ENCODE measurements at regions not wholly inside any gene's neighbourhood (a gene's known extent, or its start where the extent isn't known, plus 50 kb on each side); places are given as distances from the start of the nearest gene placed in this dataset.

GRCh38 chr6:27076116-27076515, 171.4 kb upstream of the PRSS16 start:
- no peaks in the 10 kb centered on the region for H3K36me3 ChIP-seq (ENCODE audit: insufficient read depth)
- DNase-seq (ENCODE audit: low spot score), result no peak
- H3K79me2 ChIP-seq (replicated peaks; ENCODE audit: insufficient read depth), result no peaks in the 10 kb centered on the region
- no peak overlapping the region for H2AFZ ChIP-seq
- Mint-ChIP-seq H3K4me3 (no peak overlapping the region), H3K36me3 (ENCODE audit: low read depth) (no peaks in the 10 kb centered on the region), H3K4me1 (no peaks in the 10 kb centered on the region; the same call in 2 of the 3 replicates), H3K9me3 (no peaks in the 10 kb centered on the region), H3K27me3 (ENCODE audit: insufficient read depth, low read depth, poor library complexity) (no peaks in the 10 kb centered on the region), H3K27ac (no peak overlapping the region)
- ATAC-seq, result no peak
- H3K4me1 ChIP-seq (ENCODE audit: insufficient read depth), result no peaks in the 10 kb centered on the region
- no peak overlapping the region for H3K4me3 ChIP-seq
- no peaks in the 10 kb centered on the region for H3K27me3 ChIP-seq (ENCODE audit: insufficient read depth)
- H4K20me1 ChIP-seq (replicated peaks; ENCODE audit: insufficient read depth), result no peaks in the 10 kb centered on the region
- TF ChIP-seq ZNF462 (CRISPR knock-in tag; IDR thresholded peaks at IDR 0.05) (no peak), STAT1 (IDR thresholded peaks at IDR 0.05; ENCODE audit: unreplicated experiment) (no peak), JUNB (IDR thresholded peaks at IDR 0.05; ENCODE audit: unreplicated experiment) (no peak), REST (IDR thresholded peaks at IDR 0.05; ENCODE audit: unreplicated experiment) (no peak), EZH2 (IDR thresholded peaks at IDR 0.05; ENCODE audit: low read depth, unreplicated experiment) (no peak), CREB1 (CRISPR knock-in tag; IDR thresholded peaks at IDR 0.05; ENCODE audit: low read depth) (no peak), ZNF331 (CRISPR knock-in tag; IDR thresholded peaks at IDR 0.05; ENCODE audit: low read depth) (no peak), ETS1 (IDR thresholded peaks at IDR 0.05) (no peak), ZNF114 (CRISPR knock-in tag; IDR thresholded peaks at IDR 0.05) (no peak)
- H3K4me2 ChIP-seq, result no peak overlapping the region
- H3K9me2 ChIP-seq (ENCODE audit: insufficient read depth), result no peaks in the 10 kb centered on the region
- H3F3A ChIP-seq (replicated peaks; ENCODE audit: low read depth), result no peaks in the 10 kb centered on the region
- H3K27ac ChIP-seq (ENCODE audit: low read depth), result no peak overlapping the region
